Kasumi-1 (cell line): ENCODE measurements at regions not wholly inside any gene's neighbourhood (a gene's known extent, or its start where the extent isn't known, plus 50 kb on each side); places are given as distances from the start of the nearest gene placed in this dataset.
"Not testable (repeated sequence)": the region's sequence is repeated elsewhere in the genome, so short reads cannot be mapped to it uniquely, and the experiment has no call there.

Experiments
- DNase-seq, 2 experiments: peaks; one replicate each; lab custom pipeline; 2025; lab: John Stamatoyannopoulos, UW

DNA sequence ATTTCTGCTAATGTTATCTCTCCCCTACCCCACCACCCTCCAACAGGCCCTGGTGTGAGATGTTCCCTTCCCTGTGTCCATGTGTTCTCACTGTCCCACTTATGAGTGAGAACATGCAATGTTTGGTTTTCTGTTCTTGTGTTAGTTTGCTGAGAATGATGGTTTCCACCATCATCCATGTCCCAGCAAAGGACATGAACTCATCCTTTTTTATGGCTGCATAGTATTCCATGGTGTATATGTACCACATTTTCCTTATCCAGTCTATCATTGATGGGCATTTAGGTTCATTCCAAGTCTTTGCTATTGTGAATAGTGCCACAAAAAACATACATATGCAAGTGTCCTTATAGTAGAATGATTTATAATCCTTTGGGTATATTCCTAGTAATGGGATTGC, 104.5 kb downstream of the ZNF33B start:
- DNase-seq: not testable (repeated sequence)

GRCh38 chr10:42532996-42533395, 105.4 kb downstream of the ZNF33B start:
- DNase-seq: no peak

- no peak for DNase-seq
Measured at GRCh38 chr10:42523098-42523497, 115.3 kb downstream of the ZNF33B start.

- DNase-seq: no peak
Measured at GRCh38 chr10:42519761-42520460, 118.5 kb downstream of the ZNF33B start.

DNA sequence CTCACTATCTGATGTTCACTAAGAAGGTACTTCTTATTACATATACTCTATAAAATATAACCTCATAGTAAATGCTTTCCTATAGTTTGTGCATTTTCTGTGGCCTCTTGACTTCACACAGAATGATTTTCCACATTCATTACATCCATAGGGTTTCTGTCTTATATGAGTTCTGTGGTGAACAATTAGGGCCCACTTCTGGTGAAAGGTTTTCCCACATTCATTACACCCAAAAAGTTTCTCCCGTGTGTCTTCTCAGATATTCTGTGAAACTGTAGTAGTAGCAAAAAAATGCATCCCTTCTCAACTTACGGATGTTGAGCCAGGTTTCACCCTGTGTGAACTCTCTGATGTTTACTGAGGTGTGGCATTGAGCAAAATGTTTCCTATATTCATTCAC, 119.3 kb downstream of the ZNF33B start:
- DNase-seq: no peak

GRCh38 chr10:42513921-42514320, 124.4 kb downstream of the ZNF33B start:
- no peak for DNase-seq

- DNase-seq: no peak
Measured at GRCh38 chr10:42491801-42492200, 146.6 kb downstream of the ZNF33B start.

DNA sequence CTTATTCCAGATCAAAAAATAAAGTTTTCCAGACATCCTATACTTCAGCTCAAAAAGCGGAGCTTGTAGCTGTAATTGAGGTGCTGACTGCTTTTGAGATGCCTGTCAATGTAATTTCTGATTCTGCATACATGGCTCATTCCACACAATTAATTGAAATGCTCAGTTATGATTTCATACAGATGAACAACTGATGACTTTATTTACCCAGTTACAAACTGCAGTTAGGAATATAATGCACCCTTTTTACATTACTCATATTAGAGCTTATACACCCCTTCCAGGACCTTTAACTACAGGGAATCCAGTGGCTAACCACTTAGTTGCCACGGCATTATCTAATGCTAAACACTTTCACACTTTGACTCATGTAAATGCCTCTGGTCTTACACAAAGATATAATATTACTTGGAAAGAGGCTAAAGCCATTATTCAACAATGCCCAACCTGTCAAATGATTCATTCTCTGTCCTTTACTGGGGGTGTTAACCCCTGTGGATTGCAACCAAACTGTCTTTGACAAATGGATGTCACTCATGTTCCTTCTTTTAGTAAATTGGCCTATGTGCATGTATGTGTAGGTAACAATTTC, 147.3 kb downstream of the ZNF33B start:
- no peak for DNase-seq

- DNase-seq: no peak
Measured at GRCh38 chr10:42490368-42490767, 148.0 kb downstream of the ZNF33B start.

GRCh38 chr10:42488416-42488815, 150.0 kb downstream of the ZNF33B start:
- DNase-seq: no peak

GRCh38 chr10:42482411-42482810, 156.0 kb downstream of the ZNF33B start:
- no peak for DNase-seq

- no peak for DNase-seq
Measured at GRCh38 chr10:42479057-42479456, 159.3 kb downstream of the ZNF33B start.

DNA sequence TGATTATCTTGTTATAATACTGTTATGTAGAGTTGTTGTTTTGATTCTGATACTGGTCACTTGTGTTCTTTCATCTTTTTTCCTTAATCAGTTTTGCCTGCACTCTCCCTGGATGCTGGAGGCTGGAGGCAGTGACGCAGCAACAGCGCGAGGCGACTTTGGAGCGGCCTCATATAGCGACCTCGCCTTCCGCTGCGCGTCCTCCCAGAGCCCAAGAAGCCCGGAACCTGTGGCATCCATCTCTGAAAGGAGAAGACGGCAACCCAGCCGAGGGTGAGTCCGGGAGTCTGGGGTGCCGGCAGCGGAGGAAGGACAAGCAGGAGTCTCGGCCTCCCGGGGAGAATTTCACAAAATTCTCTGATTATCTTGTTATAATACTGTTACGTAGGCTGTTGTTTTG, 161.2 kb downstream of the ZNF33B start:
- DNase-seq: no peak

GRCh38 chr10:42476101-42476500, 162.3 kb downstream of the ZNF33B start:
- no peak for DNase-seq

DNA sequence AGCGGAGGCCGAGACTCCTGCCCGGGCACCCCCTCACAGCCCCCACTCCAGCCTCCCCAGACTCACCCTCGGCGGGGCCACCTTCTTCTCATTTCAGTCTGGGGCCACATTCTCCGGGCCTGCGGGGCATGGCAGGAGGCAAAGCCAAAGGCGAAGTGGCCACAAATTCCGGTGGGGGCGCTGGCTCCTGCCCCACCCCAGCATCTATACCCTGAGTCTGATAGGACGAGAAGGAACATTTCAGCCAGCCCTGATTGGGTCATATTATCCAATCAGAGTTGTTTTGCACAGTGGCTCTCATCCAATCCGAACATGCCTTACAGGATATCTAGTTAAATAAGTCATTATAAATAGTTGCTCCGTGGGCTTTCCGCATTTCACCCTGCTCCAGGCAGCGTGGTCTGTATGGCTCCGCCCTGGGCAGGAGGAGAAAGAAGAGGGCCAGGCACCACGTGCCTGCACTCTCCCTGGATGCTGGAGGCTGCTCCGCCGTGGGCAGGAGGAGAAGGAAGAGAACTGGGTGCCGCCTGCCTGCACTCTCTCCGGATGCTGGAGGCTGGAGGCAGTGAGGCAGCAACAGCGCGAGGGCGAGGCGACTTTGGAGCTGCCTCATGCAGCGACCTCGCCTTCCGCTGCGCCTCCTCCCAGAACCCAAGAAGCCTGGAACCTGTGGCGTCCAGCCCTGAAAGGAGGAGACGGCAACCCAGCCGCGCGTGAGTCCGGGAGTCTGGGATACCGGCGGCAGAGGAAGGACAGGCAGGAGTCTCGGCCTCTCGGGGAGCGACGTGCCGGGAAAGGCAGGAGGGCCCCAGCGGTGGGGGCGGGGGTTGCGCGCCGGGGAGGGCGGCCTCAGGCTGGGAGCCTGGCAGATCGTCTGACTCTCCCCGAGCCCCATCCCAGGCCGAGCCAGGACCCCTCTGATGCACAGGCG, 162.9 kb downstream of the ZNF33B start:
- no peak for DNase-seq

- no peak for DNase-seq
Measured at GRCh38 chr10:42454313-42454712, 184.1 kb downstream of the ZNF33B start.

DNA sequence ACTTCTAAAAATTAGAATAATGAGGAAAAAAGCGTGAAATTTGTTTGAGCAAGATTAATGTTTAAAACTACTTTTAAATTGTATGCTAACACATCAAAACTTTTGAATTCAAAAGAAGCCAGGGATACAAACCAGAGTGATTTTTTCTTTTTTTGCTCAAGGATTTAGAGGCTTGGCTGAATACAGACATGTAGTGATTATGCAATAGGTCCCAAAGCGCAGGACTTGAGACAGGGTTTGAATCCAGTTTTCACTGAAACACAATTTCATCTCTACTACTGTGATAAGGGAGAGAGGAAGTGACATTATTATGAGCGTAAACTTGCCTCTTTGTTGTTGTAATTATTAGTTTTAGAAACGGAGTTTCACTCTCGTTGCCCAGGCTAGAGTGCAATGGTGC, 207.3 kb downstream of the ZNF33B start:
- DNase-seq: no peak

DNA sequence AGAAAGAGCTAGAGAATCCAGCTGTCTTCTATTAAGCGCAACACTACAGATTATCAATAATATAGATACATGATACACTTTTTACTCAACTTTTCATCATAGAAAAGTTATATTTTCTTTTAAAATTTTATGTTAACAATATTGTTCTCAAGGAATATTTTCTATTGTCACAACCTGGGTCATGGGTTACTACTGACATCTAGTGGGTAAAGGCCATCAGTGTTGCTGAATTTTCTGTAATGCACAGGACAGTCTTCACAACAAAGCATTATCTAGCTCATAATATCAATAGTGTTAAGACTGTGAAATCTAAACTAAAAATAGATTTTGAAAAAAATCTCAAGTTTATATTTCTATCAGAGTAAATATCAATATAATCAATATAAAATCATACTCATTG, 209.8 kb downstream of the ZNF33B start:
- peak; percentile 57 to 76 for DNase-seq

GRCh38 chr10:42422911-42423310, 215.5 kb downstream of the ZNF33B start:
- DNase-seq: no peak

DNA sequence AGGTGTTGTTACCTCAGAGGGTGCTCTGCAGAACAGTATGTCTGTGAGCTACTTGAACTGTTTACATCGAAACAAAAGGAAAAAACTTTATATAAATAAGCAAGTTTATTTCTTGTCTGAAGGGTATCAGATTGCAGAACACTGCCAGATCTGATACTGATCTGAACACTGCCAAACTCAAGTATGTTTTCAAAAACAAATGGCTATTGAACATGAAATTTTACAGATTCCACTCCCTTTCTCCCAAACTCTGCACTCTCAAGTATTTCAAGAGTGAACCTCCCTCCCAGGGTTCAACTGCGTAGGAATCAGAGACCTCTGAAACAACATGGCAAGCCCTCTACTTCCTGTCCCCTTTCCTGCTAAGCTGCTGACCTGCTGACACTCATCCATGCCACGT, 216.6 kb downstream of the ZNF33B start:
- DNase-seq: no peak

- no peak for DNase-seq
Measured at GRCh38 chr10:42419789-42420188, 218.6 kb downstream of the ZNF33B start.

DNA sequence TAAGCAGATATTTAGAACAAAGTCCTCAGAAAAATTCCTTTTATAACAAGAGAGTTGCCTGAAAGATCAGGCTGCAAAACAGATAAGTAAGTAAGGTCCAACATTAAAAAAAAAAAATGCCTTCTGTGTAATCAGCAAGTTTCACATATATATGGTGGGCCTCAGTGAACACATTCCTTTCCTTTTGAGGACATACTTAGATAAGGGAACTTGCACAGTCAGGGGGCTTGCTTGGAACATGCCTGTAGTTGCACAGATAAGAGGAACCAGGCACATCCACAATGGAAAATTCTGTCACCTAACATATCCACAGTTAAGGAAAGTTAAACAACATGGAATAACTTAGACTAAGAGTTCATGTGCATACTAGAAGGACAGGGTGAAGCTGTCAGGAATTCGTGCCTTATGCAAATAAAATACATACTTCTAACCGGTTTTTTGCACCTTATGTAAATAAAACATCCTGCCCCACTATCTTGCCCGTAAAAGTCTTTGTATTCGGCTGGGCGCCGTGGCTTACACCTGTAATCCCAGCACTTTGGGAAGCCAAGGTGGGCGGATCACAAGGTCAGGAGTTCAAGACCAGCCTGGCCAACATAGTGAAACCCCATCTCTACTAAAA, 257.3 kb downstream of the ZNF33B start:
- DNase-seq: no peak
